Mesenchymal stem cell (in vitro differentiated cells and primary cell): ENCODE measurements at regions not wholly inside any gene's neighbourhood (a gene's known extent, or its start where the extent isn't known, plus 50 kb on each side); places are given as distances from the start of the nearest gene placed in this dataset.
A peak's percentile ranks its signal among the peaks of the same experiment; 100 is the strongest.

Experiments
- DNase-seq: peaks from one replicate; pipeline ENCODE4 v3.0.0-alpha.2; 2013
- H2AFZ ChIP-seq: one replicate; pipeline ENCODE4 v1.6.1; 2013; ENCODE audit warnings: low read depth, mild to moderate bottlenecking, control low read depth, inconsistent platforms, low read length, moderate library complexity
- H2AK5ac ChIP-seq: 2 replicates; pipeline ENCODE4 v1.6.1; 2013; ENCODE audit warnings: low read length, moderate library complexity, mild to moderate bottlenecking, inconsistent platforms; ENCODE audit not compliant: severe bottlenecking
- H2BK120ac ChIP-seq: one replicate; pipeline ENCODE4 v1.6.1; 2013; ENCODE audit warnings: low read depth, mild to moderate bottlenecking, inconsistent platforms, low read length, moderate library complexity
- H2BK12ac ChIP-seq, 2 experiments: one replicate each; pipeline ENCODE4 v1.6.1; 2013; ENCODE audit warnings: inconsistent platforms in 2 of 2, low read length in 2 of 2, mild to moderate bottlenecking in 2 of 2, moderate library complexity in 2 of 2, control low read depth in 1 of 2
- H2BK15ac ChIP-seq: one replicate; pipeline ENCODE4 v1.6.1; 2013; ENCODE audit warnings: mild to moderate bottlenecking, low read depth, inconsistent platforms; ENCODE audit not compliant: poor library complexity, severe bottlenecking
- H2BK5ac ChIP-seq: 2 replicates; pipeline ENCODE4 v1.6.1; 2013; ENCODE audit warnings: low read depth, mild to moderate bottlenecking, low read length, control low read depth, inconsistent platforms; ENCODE audit not compliant: poor library complexity, severe bottlenecking
- H3K14ac ChIP-seq, 2 experiments: one replicate each; pipeline ENCODE4 v1.6.1; 2013; ENCODE audit warnings: inconsistent platforms in 2 of 2, low read length in 2 of 2, control low read depth in 1 of 2, mild to moderate bottlenecking in 1 of 2, moderate library complexity in 1 of 2
- H3K18ac ChIP-seq, 2 experiments: one replicate each; pipeline ENCODE4 v1.6.1; 2013; ENCODE audit warnings: inconsistent platforms in 2 of 2, low read length in 2 of 2, control low read depth in 1 of 2, low read depth in 1 of 2, mild to moderate bottlenecking in 1 of 2
- H3K23ac ChIP-seq, 2 experiments: one replicate each; pipeline ENCODE4 v1.6.1; 2013; ENCODE audit warnings: inconsistent platforms in 2 of 2, low read length in 2 of 2, mild to moderate bottlenecking in 2 of 2, moderate library complexity in 2 of 2, control low read depth in 1 of 2
- H3K27ac ChIP-seq: 2 replicates; pipeline ENCODE4 v1.5.1; 2013; ENCODE audit warnings: mild to moderate bottlenecking, moderate library complexity, low read length, control low read depth, inconsistent platforms; ENCODE audit not compliant: poor library complexity, severe bottlenecking
- H3K27me3 ChIP-seq, 2 experiments: 2 replicates each; pipeline versions ENCODE4 v1.6.1 to v1.7.0; 2013; ENCODE audit warnings: low read length in 2 of 2, mild to moderate bottlenecking in 2 of 2, moderate library complexity in 2 of 2, control low read depth in 1 of 2, inconsistent platforms in 1 of 2; ENCODE audit not compliant: control insufficient read depth in 1 of 2, insufficient read depth in 1 of 2
- H3K36me3 ChIP-seq, 2 experiments: 2 replicates each; pipeline versions ENCODE4 v1.6.1 to v1.7.0; 2013; ENCODE audit warnings: low read length in 2 of 2, control low read depth in 1 of 2, inconsistent platforms in 1 of 2, low read depth in 1 of 2, mild to moderate bottlenecking in 1 of 2; ENCODE audit not compliant: insufficient read depth in 2 of 2, control insufficient read depth in 1 of 2
- H3K4ac ChIP-seq, 2 experiments: one replicate each; pipeline ENCODE4 v1.6.1; 2013; ENCODE audit warnings: inconsistent platforms in 2 of 2, low read length in 2 of 2, mild to moderate bottlenecking in 2 of 2, moderate library complexity in 2 of 2, control low read depth in 1 of 2, low read depth in 1 of 2
- H3K4me1 ChIP-seq: 2 replicates; pipeline ENCODE4 v1.6.1; 2013; ENCODE audit warnings: low read depth, low read length, control low read depth; ENCODE audit not compliant: control insufficient read depth, insufficient read depth
- H3K4me2 ChIP-seq: 2 replicates; pipeline ENCODE4 v1.6.1; 2013; ENCODE audit warnings: low read length, mild to moderate bottlenecking, inconsistent platforms; ENCODE audit not compliant: poor library complexity, severe bottlenecking
- H3K4me3 ChIP-seq, 2 experiments: 2 replicates each; pipeline versions ENCODE4 v1.5.1 to v1.7.0; 2013; ENCODE audit warnings: low read length in 2 of 2, mild to moderate bottlenecking in 2 of 2, control low read depth in 1 of 2, low read depth in 1 of 2; ENCODE audit not compliant: insufficient read depth in 1 of 2
- H3K79me1 ChIP-seq: replicated peaks from 2 replicates; pipeline ENCODE4 v1.6.1; 2013; ENCODE audit warnings: mild to moderate bottlenecking, control low read depth, low read length, inconsistent platforms; ENCODE audit not compliant: poor library complexity, severe bottlenecking
- H3K9ac ChIP-seq: 2 replicates; pipeline ENCODE4 v1.7.0; 2013; ENCODE audit warnings: mild to moderate bottlenecking, low read length, moderate library complexity
- H3K9me3 ChIP-seq: 2 replicates; pipeline ENCODE4 v1.7.0; 2013; ENCODE audit warnings: mild to moderate bottlenecking, low read length; ENCODE audit not compliant: control insufficient read depth
- H4K8ac ChIP-seq: one replicate; pipeline ENCODE4 v1.6.1; 2013; ENCODE audit warnings: inconsistent platforms, mild to moderate bottlenecking, low read length, moderate library complexity
- H4K91ac ChIP-seq: one replicate; pipeline ENCODE4 v1.6.1; 2013; ENCODE audit warnings: mild to moderate bottlenecking, low read length, inconsistent platforms
- WGBS: methylation state at CpG from one replicate; pipeline ENCODE4 v1.1.7; 2013; ENCODE audit warnings: mixed read lengths; 5-methylcytosine and 5-hydroxymethylcytosine counted together

GRCh38 chrX:45711231-45711630 lies 510.6 kb upstream of the DIPK2B start:
- Histone ChIP-seq H4K91ac (no peak overlapping the region), H3K27ac (peak overlapping the region; percentile 89), H3K4me3 (no peak overlapping the region), H2BK120ac (peak overlapping the region; percentile 39), H3K9me3 (no peaks in the 10 kb centered on the region), H3K79me1 (peaks cover 2% of the 10 kb centered on the region), H3K23ac (no peak overlapping the region), H3K14ac (no peak overlapping the region), H2BK12ac (no peak overlapping the region), H2BK15ac (no peak overlapping the region), H3K4me1 (no peaks in the 10 kb centered on the region), H3K27me3 (no peaks in the 10 kb centered on the region), H3K4ac (no peak overlapping the region), H2BK5ac (peak overlapping the region; percentile 53), H4K8ac (no peak overlapping the region), H2AK5ac (no peak overlapping the region), H3K4me2 (no peak overlapping the region), H3K36me3 (no peaks in the 10 kb centered on the region), H2AFZ (no peak overlapping the region), H3K18ac (peak overlapping the region in 1 of 2 experiments; percentile 88), H3K9ac (peak overlapping the region; percentile 80)
- 39% methylated on average over 3 of the region's 5 CpGs for WGBS
- peak; percentile 9 for DNase-seq

GRCh38 chrX:45710081-45710801 lies 509.6 kb upstream of the DIPK2B start:
- Histone ChIP-seq H3K79me1 (peaks cover 2% of the 10 kb centered on the region), H3K4me1 (peaks cover 2% of the 10 kb centered on the region), H3K36me3 (no peaks in the 10 kb centered on the region), H2BK120ac (no peak overlapping the region), H3K23ac (no peak overlapping the region), H2AFZ (no peak overlapping the region), H2BK5ac (no peak overlapping the region), H3K9ac (peak overlapping the region; percentile 80), H2BK12ac (no peak overlapping the region), H2BK15ac (peak overlapping the region; percentile 52), H3K27ac (peak overlapping the region; percentile 96), H3K4ac (no peak overlapping the region), H3K9me3 (no peaks in the 10 kb centered on the region), H4K8ac (no peak overlapping the region), H3K4me3 (no peak overlapping the region), H3K14ac (no peak overlapping the region), H4K91ac (no peak overlapping the region), H3K27me3 (no peaks in the 10 kb centered on the region), H3K4me2 (no peak overlapping the region), H2AK5ac (no peak overlapping the region), H3K18ac (peak overlapping the region; percentile 8 to 21)
- DNase-seq = peak; percentile 86
- 0% methylated on average over 2 of the region's 2 CpGs for WGBS

- Histone ChIP-seq H3K36me3 (no peaks in the 10 kb centered on the region), H3K9ac (peak overlapping the region; percentile 71), H3K79me1 (peaks cover 2% of the 10 kb centered on the region), H3K27me3 (no peaks in the 10 kb centered on the region), H3K27ac (peak overlapping the region; percentile 96), H3K18ac (no peak overlapping the region), H2BK5ac (no peak overlapping the region), H2BK15ac (no peak overlapping the region), H2AFZ (no peak overlapping the region), H2BK12ac (no peak overlapping the region), H3K4me1 (peaks cover 3% of the 10 kb centered on the region), H3K4me2 (no peak overlapping the region), H2BK120ac (no peak overlapping the region), H4K8ac (no peak overlapping the region), H3K9me3 (no peaks in the 10 kb centered on the region), H3K4me3 (no peak overlapping the region), H2AK5ac (no peak overlapping the region), H3K23ac (no peak overlapping the region), H4K91ac (no peak overlapping the region), H3K4ac (no peak overlapping the region), H3K14ac (no peak overlapping the region)
- whole genome bisulfite sequencing = 38% methylated on average over 1 of the region's 1 CpG
- DNase-seq = peak; percentile 20
These were observed 508.7 kb upstream of the DIPK2B start for GRCh38 chrX:45709381-45709780.

GRCh38 chrX:45699158-45699557 lies 498.5 kb upstream of the DIPK2B start:
- H3K36me3 ChIP-seq = no peaks in the 10 kb centered on the region
- H2BK12ac ChIP-seq = no peak overlapping the region
- H3K9ac ChIP-seq = peak overlapping the region; percentile 73
- peaks cover 18% of the 10 kb centered on the region for H3K9me3 ChIP-seq
- H4K91ac ChIP-seq = no peak overlapping the region
- no peaks in the 10 kb centered on the region for H3K79me1 ChIP-seq
- H2AFZ ChIP-seq = no peak overlapping the region
- H3K23ac ChIP-seq = no peak overlapping the region
- H2BK120ac ChIP-seq = no peak overlapping the region
- no peaks in the 10 kb centered on the region for H3K4me1 ChIP-seq
- no peak overlapping the region for H3K4me2 ChIP-seq
- H3K18ac ChIP-seq = peak overlapping the region in 1 of 2 experiments; percentile 24
- H3K27me3 ChIP-seq = no peaks in the 10 kb centered on the region
- H3K14ac ChIP-seq = no peak overlapping the region
- H3K4me3 ChIP-seq = no peak overlapping the region
- H3K27ac ChIP-seq = no peak overlapping the region
- H3K4ac ChIP-seq = no peak overlapping the region
- H2AK5ac ChIP-seq = no peak overlapping the region
- no peak overlapping the region for H4K8ac ChIP-seq
- H2BK15ac ChIP-seq = peak overlapping the region; percentile 15
- no peak overlapping the region for H2BK5ac ChIP-seq
- WGBS = 92% methylated on average over 2 of the region's 3 CpGs
- no peak for DNase-seq
